Large intestine (tissue), 3 donors: ENCODE measurements at regions not wholly inside any gene's neighbourhood (a gene's known extent, or its start where the extent isn't known, plus 50 kb on each side); places are given as distances from the start of the nearest gene placed in this dataset.

Experiments used
- DNase-seq, 2 donors: peaks; one replicate each; pipeline versions ENCODE4 v3.0.0 to v3.0.0-alpha.2; 2013
- H3K27ac ChIP-seq: one replicate; pipeline ENCODE4 v1.5.1; 2013; ENCODE audit warnings: low read length
- H3K27me3 ChIP-seq: 2 replicates; pipeline ENCODE4 v1.6.1; 2013; ENCODE audit warnings: low read length; ENCODE audit not compliant: control insufficient read depth, insufficient read depth
- H3K36me3 ChIP-seq: 2 replicates; pipeline ENCODE4 v1.6.1; 2013; ENCODE audit warnings: low read length; ENCODE audit not compliant: control insufficient read depth, insufficient read depth
- H3K4me1 ChIP-seq: one replicate; pipeline ENCODE4 v1.6.1; 2013; ENCODE audit warnings: low read length; ENCODE audit not compliant: control insufficient read depth, insufficient read depth
- H3K4me3 ChIP-seq: one replicate; pipeline ENCODE4 v1.5.1; 2013; ENCODE audit warnings: low read length
- H3K9me3 ChIP-seq: one replicate; pipeline ENCODE4 v1.6.1; 2013; ENCODE audit warnings: mild to moderate bottlenecking, low read depth, low read length, moderate library complexity; ENCODE audit not compliant: control insufficient read depth
- WGBS: methylation state at CpG from one replicate; pipeline ENCODE4 v1.1.5; 2013; ENCODE audit warnings: low lambda C conversion rate; ENCODE audit not compliant: insufficient coverage; 5-methylcytosine and 5-hydroxymethylcytosine counted together

DNA sequence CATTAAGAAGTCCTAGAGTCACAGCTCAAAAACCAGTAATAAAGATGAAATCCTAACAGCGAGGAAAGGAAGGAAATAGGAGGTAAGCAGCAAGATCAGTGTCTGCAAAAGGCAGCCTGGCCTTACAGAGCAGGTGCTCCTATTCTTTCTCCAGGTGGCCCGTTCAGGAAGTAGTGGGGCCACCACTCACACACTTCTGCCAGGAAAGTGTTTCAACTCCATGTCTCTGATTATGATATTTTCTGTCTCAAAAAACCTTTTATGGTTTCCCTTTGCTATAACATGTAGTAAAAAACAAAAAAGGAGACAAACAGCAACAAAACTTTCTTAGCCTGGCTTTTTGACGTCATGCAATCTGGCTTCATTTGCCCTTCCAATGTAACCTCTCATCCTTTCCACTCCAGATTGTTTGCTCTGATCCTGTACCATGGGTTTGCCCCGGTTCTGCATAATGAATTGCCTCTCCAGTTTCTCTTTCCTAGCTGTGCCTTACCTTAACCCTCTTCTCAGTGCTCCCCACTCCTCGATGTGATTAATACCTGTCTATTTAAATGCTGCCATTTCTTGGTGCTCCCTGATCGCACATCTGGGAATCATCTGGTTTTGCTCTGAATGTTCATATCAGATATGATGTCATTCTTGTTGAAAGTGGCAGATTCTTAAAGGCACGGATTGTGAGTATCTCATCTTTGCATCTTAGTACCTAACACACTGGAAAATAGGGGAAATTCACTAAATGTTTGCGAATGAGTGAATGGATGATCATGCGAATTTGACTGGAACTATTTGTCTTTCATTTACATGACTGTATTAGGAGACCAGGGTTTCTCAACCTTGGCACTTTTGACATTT lies 50.6 kb upstream of the PTPRM start:
- H3K9me3 ChIP-seq = no peaks in the 10 kb centered on the region
- 93% methylated on average over 3 of the region's 9 CpGs for WGBS
- no peaks in the 10 kb centered on the region for H3K36me3 ChIP-seq
- H3K27me3 ChIP-seq = peaks cover 3% of the 10 kb centered on the region
- H3K4me1 ChIP-seq = no peaks in the 10 kb centered on the region
- no peak for DNase-seq
- no peak overlapping the region for H3K4me3 ChIP-seq
- H3K27ac ChIP-seq = no peak overlapping the region
